Transverse colon (tissue), 4 donors: ENCODE measurements at regions not wholly inside any gene's neighbourhood (a gene's known extent, or its start where the extent isn't known, plus 50 kb on each side); places are given as distances from the start of the nearest gene placed in this dataset.

ENCODE experiments used
- DNase-seq: peaks from one replicate; pipeline ENCODE4 v3.0.0-alpha.2; 2019
- H3K27ac ChIP-seq, 4 donors: fragments of 200-600 bp; sonication (generic); 2 replicates each; pipeline ENCODE4 v1.5.1; 2016 to 2018; ENCODE audit warnings: inconsistent platforms in 4 of 4
- H3K27me3 ChIP-seq: fragments of 200-600 bp; sonication (generic); 2 replicates; pipeline ENCODE4 v1.5.1; 2017; ENCODE audit warnings: inconsistent platforms
- H3K36me3 ChIP-seq, 4 donors: fragments of 200-600 bp; sonication (generic); 2 replicates each; pipeline ENCODE4 v1.5.1; 2017 to 2019; ENCODE audit warnings: inconsistent platforms in 4 of 4
- H3K4me1 ChIP-seq, 4 donors: fragments of 200-600 bp; sonication (generic); 2 replicates each; pipeline ENCODE4 v1.5.1; 2017 to 2020; ENCODE audit warnings: inconsistent platforms in 4 of 4
- H3K4me3 ChIP-seq, 4 donors: fragments of 200-600 bp; sonication (generic); 1 replicate in 1 of 4; 2 replicates in 3 of 4; pipeline versions ENCODE4 v1.5.1 to v1.6.1; 2017 to 2019; ENCODE audit warnings: inconsistent platforms in 4 of 4
- H3K9me3 ChIP-seq, 2 donors: fragments of 200-600 bp; sonication (generic); 2 replicates each; pipeline ENCODE4 v1.5.1; 2017 to 2019; ENCODE audit warnings: inconsistent platforms in 2 of 2
- EP300 ChIP-seq: sonication (generic); formaldehyde crosslinking; IDR thresholded peaks from one replicate; pipeline ENCODE4 v1.6.1; 2017; ENCODE audit warnings: antibody characterized with exemption, low read depth
- POLR2A ChIP-seq: fragments of 450-650 bp; IDR thresholded peaks from one replicate; pipeline ENCODE4 v1.6.1; 2016; ENCODE audit warnings: antibody characterized with exemption, mild to moderate bottlenecking, moderate library complexity
- POLR2AphosphoS5 ChIP-seq, 3 donors: sonication (generic); formaldehyde crosslinking; IDR thresholded peaks; one replicate each; pipeline ENCODE4 v1.6.1; 2016; ENCODE audit warnings: antibody characterized with exemption in 3 of 3
- WGBS, 2 donors: methylation state at CpG; one replicate each; pipeline ENCODE4 v1.1.5; 2018; ENCODE audit warnings: low coverage in 1 of 2; 5-methylcytosine and 5-hydroxymethylcytosine counted together
- in situ Hi-C, 4 donors: fragments of 200-750 bp; cut with MboI; loops; one replicate each; pipeline versions ENCODE4 v1.15.0 to v1.15.1; 2017; ENCODE audit warnings: low sequenced_read_pairs in 3 of 4, low pct_ligation_motif_present in 1 of 4, low pct_unique_long_range_greater_than_20kb in 1 of 4
- intact Hi-C: fragments of 100-400 bp; cut with DNase I; formaldehyde crosslinking; loops from one replicate; pipeline ENCODE4 v1.15.1; 2023; ENCODE audit warnings: low total_unique reads
- TF ChIP-seq, protein P1 (sequence below), 5 experiments: fragments of 200-600 bp in 3 of 5; fragments of 450-650 bp in 2 of 5; sonication (generic) in 3 of 5; IDR thresholded peaks; 1 replicate in 2 of 5; 2 replicates in 3 of 5; pipeline ENCODE4 v1.5.1; 2016 to 2017; ENCODE audit warnings: antibody characterized with exemption in 5 of 5, inconsistent platforms in 3 of 5, mild to moderate bottlenecking in 2 of 5, moderate library complexity in 1 of 5

- H3K27me3 ChIP-seq, result no peaks in the 10 kb centered on the region
- H3K4me3 ChIP-seq, result no peak overlapping the region
- in situ Hi-C loops (no loop called here), intact Hi-C loops (no loop called here)
- no peaks in the 10 kb centered on the region for H3K36me3 ChIP-seq
- no peak overlapping the region for H3K27ac ChIP-seq
- no peaks in the 10 kb centered on the region for H3K9me3 ChIP-seq
- WGBS, 2 donors, result 79 to 91% methylated on average over 5 to 12 of the region's 12 CpGs
- no peak for DNase-seq
- no peak for TF ChIP-seq POLR2A
- TF ChIP-seq, protein P1, sequence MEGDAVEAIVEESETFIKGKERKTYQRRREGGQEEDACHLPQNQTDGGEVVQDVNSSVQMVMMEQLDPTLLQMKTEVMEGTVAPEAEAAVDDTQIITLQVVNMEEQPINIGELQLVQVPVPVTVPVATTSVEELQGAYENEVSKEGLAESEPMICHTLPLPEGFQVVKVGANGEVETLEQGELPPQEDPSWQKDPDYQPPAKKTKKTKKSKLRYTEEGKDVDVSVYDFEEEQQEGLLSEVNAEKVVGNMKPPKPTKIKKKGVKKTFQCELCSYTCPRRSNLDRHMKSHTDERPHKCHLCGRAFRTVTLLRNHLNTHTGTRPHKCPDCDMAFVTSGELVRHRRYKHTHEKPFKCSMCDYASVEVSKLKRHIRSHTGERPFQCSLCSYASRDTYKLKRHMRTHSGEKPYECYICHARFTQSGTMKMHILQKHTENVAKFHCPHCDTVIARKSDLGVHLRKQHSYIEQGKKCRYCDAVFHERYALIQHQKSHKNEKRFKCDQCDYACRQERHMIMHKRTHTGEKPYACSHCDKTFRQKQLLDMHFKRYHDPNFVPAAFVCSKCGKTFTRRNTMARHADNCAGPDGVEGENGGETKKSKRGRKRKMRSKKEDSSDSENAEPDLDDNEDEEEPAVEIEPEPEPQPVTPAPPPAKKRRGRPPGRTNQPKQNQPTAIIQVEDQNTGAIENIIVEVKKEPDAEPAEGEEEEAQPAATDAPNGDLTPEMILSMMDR (IDR thresholded peaks at IDR 0.05), result no peak
- no peak for TF ChIP-seq POLR2AphosphoS5 (IDR thresholded peaks at IDR 0.05)
- no peak for TF ChIP-seq EP300
- H3K4me1 ChIP-seq, result no peaks in the 10 kb centered on the region
Observed at GRCh38 chr6:165960695-165961094, 207.0 kb downstream of the TBXT start.

DNA sequence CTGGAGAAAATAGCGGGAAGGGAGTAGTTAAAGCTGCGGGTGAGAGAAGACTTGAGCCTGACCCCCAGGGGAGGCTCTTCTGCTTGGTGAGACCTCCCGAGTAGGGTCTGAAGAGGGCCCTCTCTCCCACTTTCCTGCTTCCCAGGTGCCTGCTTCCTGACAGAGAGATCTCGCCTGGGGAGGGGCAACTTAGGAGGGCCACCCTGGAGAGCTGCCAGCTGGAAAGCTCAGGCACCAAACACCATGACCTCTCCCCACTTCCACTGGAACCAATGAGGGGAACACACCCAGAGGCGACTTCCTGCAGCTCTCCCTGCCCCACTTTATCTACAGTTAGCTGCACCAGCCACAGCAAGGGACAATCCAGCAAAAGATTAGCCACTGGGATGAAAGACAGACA, 208.0 kb downstream of the TBXT start:
- TF ChIP-seq POLR2AphosphoS5 (IDR thresholded peaks at IDR 0.05) (no peak), EP300 (no peak)
- Histone ChIP-seq H3K27ac (no peak overlapping the region), H3K4me3 (no peak overlapping the region), H3K27me3 (no peaks in the 10 kb centered on the region), H3K36me3 (no peaks in the 10 kb centered on the region), H3K9me3 (no peaks in the 10 kb centered on the region), H3K4me1 (no peaks in the 10 kb centered on the region)
- 57 to 100% methylated on average over 2 to 5 of the region's 5 CpGs for WGBS, 2 donors
- intact Hi-C loops, result no loop called here
- no peak for DNase-seq
- in situ Hi-C loops, result no loop called here

DNA sequence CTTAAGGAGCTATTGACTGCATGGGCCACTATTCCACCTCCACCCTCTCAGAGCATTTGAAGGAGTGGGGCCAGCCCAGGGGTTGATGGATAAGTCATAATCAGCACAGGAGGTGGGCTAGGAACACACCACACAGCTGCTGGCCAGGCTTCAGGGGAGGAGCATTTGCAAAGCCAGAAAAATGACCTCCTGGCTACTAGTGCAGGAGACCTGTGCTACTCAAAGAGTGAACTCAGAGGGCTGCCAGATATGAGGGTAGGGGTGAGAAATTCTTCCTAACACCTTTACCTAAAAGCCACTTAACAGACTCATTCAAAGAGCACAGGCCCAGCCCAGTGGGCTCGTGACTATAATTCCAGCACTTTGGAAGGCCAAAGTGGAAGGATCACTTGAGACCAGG, 210.8 kb downstream of the TBXT start:
- TF ChIP-seq, protein P1 (IDR thresholded peaks at IDR 0.05), result no peak
- TF ChIP-seq POLR2A, result no peak
- TF ChIP-seq POLR2AphosphoS5 (IDR thresholded peaks at IDR 0.05), result no peak
- TF ChIP-seq EP300, result no peak
- Histone ChIP-seq H3K27me3 (no peaks in the 10 kb centered on the region), H3K27ac (no peak overlapping the region), H3K9me3 (no peaks in the 10 kb centered on the region), H3K36me3 (no peaks in the 10 kb centered on the region), H3K4me3 (no peak overlapping the region), H3K4me1 (no peaks in the 10 kb centered on the region)
- DNase-seq, result no peak
- intact Hi-C loops (no loop called here), in situ Hi-C loops (no loop called here)
- WGBS, 2 donors, result 40 to 64% methylated on average over 1 of the region's 1 CpG

- DNase-seq, result no peak
- intact Hi-C loops, result no loop called here
- TF ChIP-seq POLR2A (no peak), EP300 (no peak), POLR2AphosphoS5 (IDR thresholded peaks at IDR 0.05) (no peak)
- TF ChIP-seq, protein P1 (IDR thresholded peaks at IDR 0.05), result no peak
- Histone ChIP-seq H3K27ac (no peak overlapping the region), H3K4me1 (no peaks in the 10 kb centered on the region), H3K4me3 (no peak overlapping the region), H3K9me3 (no peaks in the 10 kb centered on the region), H3K36me3 (no peaks in the 10 kb centered on the region), H3K27me3 (no peaks in the 10 kb centered on the region)
- WGBS, 2 donors, result 79 to 90% methylated on average over 7 of the region's 7 CpGs
- in situ Hi-C loops, result no loop called here
Observed at GRCh38 chr6:165952514-165952913, 215.1 kb downstream of the TBXT start.

GRCh38 chr6:165950316-165950715, 217.3 kb downstream of the TBXT start:
- Histone ChIP-seq H3K4me1 (no peaks in the 10 kb centered on the region), H3K27ac (no peak overlapping the region), H3K27me3 (no peaks in the 10 kb centered on the region), H3K4me3 (no peak overlapping the region), H3K9me3 (no peaks in the 10 kb centered on the region), H3K36me3 (no peaks in the 10 kb centered on the region)
- no peak for DNase-seq
- intact Hi-C loops, result no loop called here
- no peak for TF ChIP-seq EP300
- TF ChIP-seq POLR2AphosphoS5 (IDR thresholded peaks at IDR 0.05), result no peak
- TF ChIP-seq, protein P1 (IDR thresholded peaks at IDR 0.05), result no peak
- TF ChIP-seq POLR2A, result no peak
- 57 to 80% methylated on average over 1 to 6 of the region's 6 CpGs for WGBS, 2 donors
- in situ Hi-C loops, result no loop called here
